OCI-LY7 (cell line): ENCODE measurements at regions not wholly inside any gene's neighbourhood (a gene's known extent, or its start where the extent isn't known, plus 50 kb on each side); places are given as distances from the start of the nearest gene placed in this dataset.
"Not testable (repeated sequence)": the region's sequence is repeated elsewhere in the genome, so short reads cannot be mapped to it uniquely, and the experiment has no call there.

ENCODE experiments used
- BruUV-seq: library from RNA; stranded (reverse); fragments of 400-500 nt; replicated peaks from 2 replicates; lab custom pipeline; 2021; lab: Mats Ljungman, UMichigan
- CTCF ChIA-PET: fragments of 300-600 bp; sonication (Branson Sonifier 250); formaldehyde crosslinking; loops from one replicate; lab custom pipeline; 2022; ENCODE audit warnings: antibody characterized with exemption; ENCODE audit not compliant: unreplicated experiment; lab: Charles Lee
- POLR2A ChIA-PET: fragments of 300-600 bp; sonication (Branson Sonifier 250); formaldehyde crosslinking; loops from one replicate; lab custom pipeline; 2022; ENCODE audit warnings: antibody characterized with exemption; lab: Charles Lee
- DNase-seq: peaks from one replicate; pipeline ENCODE4 v3.0.0-alpha.2; 2015; ENCODE audit warnings: low spot score
- H2AFZ ChIP-seq: fragments of 200-600 bp; sonication (generic), shearing (Covaris generic); 2 replicates; pipeline ENCODE4 v1.6.1; 2014; ENCODE audit warnings: mild to moderate bottlenecking, antibody characterized with exemption, low read length, moderate library complexity
- H3K27ac ChIP-seq: fragments of 200-600 bp; sonication (generic); 2 replicates; pipeline ENCODE4 v1.5.1; 2014; ENCODE audit warnings: mixed run types, low read depth, mild to moderate bottlenecking, moderate library complexity, low read length, inconsistent platforms; ENCODE audit not compliant: poor library complexity, severe bottlenecking
- H3K36me3 ChIP-seq: fragments of 200-600 bp; sonication (generic); 2 replicates; pipeline ENCODE4 v1.6.1; 2014; ENCODE audit warnings: mild to moderate bottlenecking, antibody characterized with exemption, low read length, moderate library complexity, mixed read lengths; ENCODE audit not compliant: insufficient read depth
- H3K4me1 ChIP-seq: fragments of 200-600 bp; sonication (generic); 2 replicates; pipeline ENCODE4 v1.5.1; 2014; ENCODE audit warnings: mild to moderate bottlenecking, low read length; ENCODE audit not compliant: insufficient read depth, poor library complexity, severe bottlenecking
- H3K4me2 ChIP-seq: fragments of 200-600 bp; sonication (generic); 2 replicates; pipeline ENCODE4 v1.6.1; 2014; ENCODE audit warnings: mild to moderate bottlenecking, low read length
- H3K4me3 ChIP-seq: fragments of 200-600 bp; sonication (generic); 2 replicates; pipeline ENCODE4 v1.5.1; 2014; ENCODE audit warnings: mild to moderate bottlenecking, low read depth, low read length; ENCODE audit not compliant: poor library complexity, severe bottlenecking
- H3K79me2 ChIP-seq: fragments of 200-600 bp; sonication (generic); 2 replicates; pipeline ENCODE4 v1.6.1; 2016; ENCODE audit warnings: low read depth, mild to moderate bottlenecking, low read length, moderate library complexity, mixed read lengths; ENCODE audit not compliant: insufficient read depth
- H3K9me2 ChIP-seq: fragments of 200-600 bp; sonication (generic); 2 replicates; pipeline ENCODE4 v1.6.1; 2016; ENCODE audit warnings: mild to moderate bottlenecking, low read length, mixed read lengths; ENCODE audit not compliant: insufficient read depth
- H3K9me3 ChIP-seq: fragments of 200-600 bp; sonication (generic); 2 replicates; pipeline ENCODE4 v1.6.1; 2014; ENCODE audit warnings: mild to moderate bottlenecking, mixed run types, low read length, mixed read lengths
- H4K20me1 ChIP-seq: fragments of 200-600 bp; sonication (generic); 2 replicates; pipeline ENCODE4 v1.6.1; 2014; ENCODE audit warnings: mild to moderate bottlenecking, antibody characterized with exemption, low read length, moderate library complexity, mixed read lengths; ENCODE audit not compliant: insufficient read depth
- EZH2phosphoT487 ChIP-seq: fragments of 200-600 bp; sonication (generic); IDR thresholded peaks from 2 replicates; pipeline ENCODE4 v1.6.1; 2018; ENCODE audit warnings: low read depth, borderline replicate concordance, mild to moderate bottlenecking, mixed run types, antibody characterized with exemption, low read length, moderate library complexity, mixed read lengths
- intact Hi-C: fragments of 100-400 bp; cut with micrococcal nuclease; formaldehyde crosslinking; loops from one replicate; pipeline ENCODE4 v1.10.0; 2022; ENCODE audit not compliant: unreplicated experiment
- TF ChIP-seq, protein P1 (sequence below): fragments of 200-600 bp; sonication (generic); conservative IDR thresholded peaks from 2 replicates; pipeline ENCODE4 v1.5.1; 2014; ENCODE audit warnings: mild to moderate bottlenecking, antibody characterized with exemption, low read length, moderate library complexity, mixed read lengths

- no peak overlapping the region for H3K27ac ChIP-seq
- intact Hi-C loops: no loop called here
- POLR2A ChIA-PET: no interaction called here
- DNase-seq: no peak
- no peak for TF ChIP-seq EZH2phosphoT487
- TF ChIP-seq, protein P1, sequence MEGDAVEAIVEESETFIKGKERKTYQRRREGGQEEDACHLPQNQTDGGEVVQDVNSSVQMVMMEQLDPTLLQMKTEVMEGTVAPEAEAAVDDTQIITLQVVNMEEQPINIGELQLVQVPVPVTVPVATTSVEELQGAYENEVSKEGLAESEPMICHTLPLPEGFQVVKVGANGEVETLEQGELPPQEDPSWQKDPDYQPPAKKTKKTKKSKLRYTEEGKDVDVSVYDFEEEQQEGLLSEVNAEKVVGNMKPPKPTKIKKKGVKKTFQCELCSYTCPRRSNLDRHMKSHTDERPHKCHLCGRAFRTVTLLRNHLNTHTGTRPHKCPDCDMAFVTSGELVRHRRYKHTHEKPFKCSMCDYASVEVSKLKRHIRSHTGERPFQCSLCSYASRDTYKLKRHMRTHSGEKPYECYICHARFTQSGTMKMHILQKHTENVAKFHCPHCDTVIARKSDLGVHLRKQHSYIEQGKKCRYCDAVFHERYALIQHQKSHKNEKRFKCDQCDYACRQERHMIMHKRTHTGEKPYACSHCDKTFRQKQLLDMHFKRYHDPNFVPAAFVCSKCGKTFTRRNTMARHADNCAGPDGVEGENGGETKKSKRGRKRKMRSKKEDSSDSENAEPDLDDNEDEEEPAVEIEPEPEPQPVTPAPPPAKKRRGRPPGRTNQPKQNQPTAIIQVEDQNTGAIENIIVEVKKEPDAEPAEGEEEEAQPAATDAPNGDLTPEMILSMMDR: no peak
- no peak overlapping the region for H2AFZ ChIP-seq
- H4K20me1 ChIP-seq: no peaks in the 10 kb centered on the region
- no peaks in the 10 kb centered on the region for H3K4me1 ChIP-seq
- no peak overlapping the region for H3K4me3 ChIP-seq
- no peaks in the 10 kb centered on the region for H3K79me2 ChIP-seq
- CTCF ChIA-PET: no interaction called here
- H3K36me3 ChIP-seq: no peaks in the 10 kb centered on the region
- no peak overlapping the region for H3K4me2 ChIP-seq
- H3K9me3 ChIP-seq: no peaks in the 10 kb centered on the region
- no TSS peak for BruUV-seq
- no peaks in the 10 kb centered on the region for H3K9me2 ChIP-seq
Measured at GRCh38 chr1:120954736-120955135, 65.2 kb downstream of the PPIAL4A start.

- H3K79me2 ChIP-seq, DNase-seq, H2AFZ ChIP-seq, H3K4me2 ChIP-seq, intact Hi-C loops, H3K9me3 ChIP-seq, POLR2A ChIA-PET, H4K20me1 ChIP-seq, H3K27ac ChIP-seq, H3K9me2 ChIP-seq, H3K4me3 ChIP-seq, CTCF ChIA-PET, BruUV-seq, H3K4me1 ChIP-seq, H3K36me3 ChIP-seq: not testable (repeated sequence)
Measured at GRCh38 chr1:120955961-120956360, 66.4 kb downstream of the PPIAL4A start.

- BruUV-seq, CTCF ChIA-PET, H3K9me2 ChIP-seq, H3K4me1 ChIP-seq, H3K4me2 ChIP-seq, H3K27ac ChIP-seq, H3K79me2 ChIP-seq, H4K20me1 ChIP-seq, H3K4me3 ChIP-seq, H3K36me3 ChIP-seq, DNase-seq, intact Hi-C loops, H3K9me3 ChIP-seq, H2AFZ ChIP-seq: not testable (repeated sequence)
- POLR2A ChIA-PET: interaction anchor here (0.6 kb wide), 1 partner anchor 92 kb away, joined by 3 read pairs; no protein-coding TSS in a partner anchor
Measured at GRCh38 chr1:120966018-120966417, 76.4 kb downstream of the PPIAL4A start.

GRCh38 chr1:120972863-120973262, 83.3 kb downstream of the PPIAL4A start:
- H3K79me2 ChIP-seq, H3K4me2 ChIP-seq, CTCF ChIA-PET, DNase-seq, intact Hi-C loops, H2AFZ ChIP-seq, POLR2A ChIA-PET, H3K4me3 ChIP-seq, BruUV-seq, H3K9me2 ChIP-seq, H3K4me1 ChIP-seq, H3K27ac ChIP-seq, H3K36me3 ChIP-seq, H3K9me3 ChIP-seq, H4K20me1 ChIP-seq: not testable (repeated sequence)

- H2AFZ ChIP-seq, H3K79me2 ChIP-seq, H3K27ac ChIP-seq, H3K9me2 ChIP-seq, H3K4me3 ChIP-seq, DNase-seq, BruUV-seq, H3K4me2 ChIP-seq, H3K4me1 ChIP-seq, H3K9me3 ChIP-seq, H4K20me1 ChIP-seq, H3K36me3 ChIP-seq, CTCF ChIA-PET, POLR2A ChIA-PET, intact Hi-C loops: not testable (repeated sequence)
Measured at GRCh38 chr1:120973836-120974235, 84.3 kb downstream of the PPIAL4A start.

DNA sequence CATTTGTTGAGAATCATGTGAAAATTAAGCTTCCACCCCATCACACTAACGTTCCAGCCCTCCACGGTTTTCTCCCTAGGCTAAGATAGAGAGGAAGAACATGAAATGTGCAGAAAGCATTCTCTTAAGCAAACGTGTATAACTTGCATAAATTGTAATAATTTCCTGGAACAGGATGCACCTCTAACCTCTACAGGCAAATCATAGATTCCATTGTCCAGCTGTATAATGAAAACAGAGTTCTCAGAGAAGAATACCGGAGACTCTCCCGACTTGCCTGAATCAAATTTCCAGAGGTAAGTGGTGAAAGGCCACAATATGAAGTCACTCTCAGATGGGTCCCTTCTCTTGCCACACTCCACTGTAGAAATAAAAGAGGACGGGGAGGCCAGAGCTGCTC, 87.7 kb downstream of the PPIAL4A start:
- H3K79me2 ChIP-seq, DNase-seq, BruUV-seq, H3K4me1 ChIP-seq, H4K20me1 ChIP-seq, POLR2A ChIA-PET, H3K27ac ChIP-seq, H3K4me2 ChIP-seq, H3K9me2 ChIP-seq, H2AFZ ChIP-seq, H3K4me3 ChIP-seq, H3K9me3 ChIP-seq, intact Hi-C loops, H3K36me3 ChIP-seq, CTCF ChIA-PET: not testable (repeated sequence)
